ENCODE measurements at regions not wholly inside any gene's neighbourhood (a gene's known extent, or its start where the extent isn't known, plus 50 kb on each side); places are given as distances from the start of the nearest gene placed in this dataset.

GRCh38 chr16:86833136-86833535, 254.8 kb downstream of the FOXL1 start:
- TF ChIP-seq EZH2 (IDR thresholded peaks at IDR 0.05; ENCODE audit: insufficient read depth, low read length) = no peak
- no peak for TF ChIP-seq CTCF (IDR thresholded peaks at IDR 0.05; ENCODE audit: insufficient read depth, low read depth, low read length)

All from astrocyte (in vitro differentiated cells and primary cell).